SKM-1 (cell line): ENCODE measurements at regions not wholly inside any gene's neighbourhood (a gene's known extent, or its start where the extent isn't known, plus 50 kb on each side); places are given as distances from the start of the nearest gene placed in this dataset.

Source experiments
- DNase-seq: peaks from one replicate; lab custom pipeline; 2025; ENCODE audit not compliant: unreplicated experiment; lab: John Stamatoyannopoulos, UW

DNA sequence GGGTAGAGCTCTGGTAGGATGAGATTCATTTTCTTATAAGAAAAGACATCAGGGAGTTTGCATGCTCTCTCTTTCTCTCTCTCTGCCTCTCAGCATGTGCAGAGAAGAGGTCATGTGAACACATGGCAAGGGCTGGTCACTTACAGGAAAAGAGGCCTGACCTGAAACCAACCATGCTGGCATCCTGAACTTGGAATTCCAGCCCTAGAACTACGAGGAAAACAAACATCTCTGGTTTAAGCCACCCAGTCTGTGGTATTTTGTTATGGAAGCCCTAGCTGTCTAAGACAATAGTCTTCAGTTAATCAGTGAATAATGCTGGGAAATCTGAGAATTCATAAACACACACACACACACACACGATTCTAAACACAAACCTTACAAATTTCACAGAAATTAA, 1104.2 kb upstream of the LRRN3 start:
- no peak for DNase-seq

DNA sequence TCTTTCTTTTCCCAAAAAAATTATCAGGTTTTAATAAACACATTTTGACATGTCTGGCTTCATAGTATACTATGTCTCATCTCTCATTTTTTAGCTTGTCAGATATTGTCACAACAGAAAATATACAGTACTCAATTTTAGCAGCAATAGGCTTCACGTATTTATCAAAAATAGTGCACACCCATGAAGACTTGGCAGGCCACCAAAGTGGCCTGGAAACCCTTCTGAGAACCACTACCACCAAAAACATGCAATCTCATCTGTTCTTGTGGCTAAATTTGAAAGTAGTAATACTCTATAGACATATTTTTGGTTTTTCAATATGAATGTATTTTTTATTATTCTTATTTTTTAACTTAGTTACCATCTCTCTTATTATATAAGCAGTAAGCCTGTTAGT, 1094.5 kb upstream of the LRRN3 start:
- no peak for DNase-seq

DNA sequence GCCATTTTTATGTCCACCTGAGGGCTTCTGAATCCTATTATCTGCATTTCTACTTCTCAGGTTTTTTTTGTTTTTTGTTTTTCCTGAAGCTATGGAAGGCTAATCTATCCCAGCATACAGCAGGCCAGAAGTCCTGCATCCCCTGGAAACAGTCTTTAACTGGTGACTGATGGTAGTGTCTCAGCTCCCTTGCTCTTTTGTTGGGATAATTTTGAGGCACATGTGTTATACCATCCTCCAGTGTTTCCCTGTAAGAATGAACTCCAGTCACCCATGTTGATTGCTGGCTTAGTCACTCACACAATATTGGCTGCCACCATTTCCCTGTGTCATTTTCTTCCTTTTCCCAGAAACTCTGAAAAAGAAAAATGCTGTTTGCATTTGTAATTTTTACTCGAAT, 1094.0 kb upstream of the LRRN3 start:
- no peak for DNase-seq

DNA sequence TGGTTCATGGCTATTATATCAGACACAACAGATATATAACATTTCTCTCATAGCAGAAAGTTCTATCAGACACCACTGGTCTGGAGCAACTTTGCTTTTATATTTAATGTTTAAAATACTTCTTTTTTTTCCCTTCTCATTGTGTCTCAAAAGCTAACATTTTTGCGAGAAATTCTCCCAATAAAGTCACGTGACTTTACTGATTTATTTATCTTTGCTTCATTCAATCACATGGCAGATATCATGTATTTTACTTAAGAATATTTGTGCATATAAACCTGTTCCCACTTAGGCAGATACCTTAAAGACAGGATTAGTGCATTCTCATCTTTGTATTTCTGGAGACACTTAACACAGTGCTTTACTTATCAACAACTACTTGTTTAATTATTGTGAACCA, 1093.1 kb upstream of the LRRN3 start:
- DNase-seq: no peak

DNA sequence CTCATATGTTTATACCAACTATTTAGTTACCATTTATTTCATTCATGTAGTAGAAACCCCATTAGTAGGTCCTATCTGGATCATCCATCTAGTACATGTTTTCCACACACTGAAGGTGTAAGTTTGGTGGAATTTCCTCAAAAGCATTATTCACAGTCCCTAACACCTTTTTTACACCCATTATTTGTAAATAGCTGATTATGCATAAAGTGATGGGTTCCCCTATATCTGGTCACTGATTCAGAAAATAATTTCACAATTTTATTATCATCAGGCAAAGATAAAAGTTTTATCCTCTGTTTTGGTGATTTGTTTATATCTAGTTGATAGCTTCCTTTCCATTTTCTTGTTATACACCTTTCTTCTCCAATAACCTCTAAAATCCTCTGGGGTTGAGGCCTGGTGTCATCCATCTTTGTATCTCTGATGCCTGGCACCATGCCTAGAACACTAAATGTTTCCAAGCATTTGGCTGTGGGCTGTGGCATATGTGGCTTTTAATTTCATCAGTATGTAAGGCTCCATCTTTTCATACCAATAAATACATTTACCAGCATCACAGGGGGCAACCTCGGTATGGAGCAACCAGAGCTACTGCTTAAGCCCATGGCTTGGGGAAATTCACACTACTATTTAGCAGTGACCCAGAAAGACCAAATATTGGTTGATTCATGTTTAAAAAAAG, 1089.5 kb upstream of the LRRN3 start:
- no peak for DNase-seq

GRCh38 chr7:110003827-110004226, 1087.1 kb upstream of the LRRN3 start:
- no peak for DNase-seq

DNA sequence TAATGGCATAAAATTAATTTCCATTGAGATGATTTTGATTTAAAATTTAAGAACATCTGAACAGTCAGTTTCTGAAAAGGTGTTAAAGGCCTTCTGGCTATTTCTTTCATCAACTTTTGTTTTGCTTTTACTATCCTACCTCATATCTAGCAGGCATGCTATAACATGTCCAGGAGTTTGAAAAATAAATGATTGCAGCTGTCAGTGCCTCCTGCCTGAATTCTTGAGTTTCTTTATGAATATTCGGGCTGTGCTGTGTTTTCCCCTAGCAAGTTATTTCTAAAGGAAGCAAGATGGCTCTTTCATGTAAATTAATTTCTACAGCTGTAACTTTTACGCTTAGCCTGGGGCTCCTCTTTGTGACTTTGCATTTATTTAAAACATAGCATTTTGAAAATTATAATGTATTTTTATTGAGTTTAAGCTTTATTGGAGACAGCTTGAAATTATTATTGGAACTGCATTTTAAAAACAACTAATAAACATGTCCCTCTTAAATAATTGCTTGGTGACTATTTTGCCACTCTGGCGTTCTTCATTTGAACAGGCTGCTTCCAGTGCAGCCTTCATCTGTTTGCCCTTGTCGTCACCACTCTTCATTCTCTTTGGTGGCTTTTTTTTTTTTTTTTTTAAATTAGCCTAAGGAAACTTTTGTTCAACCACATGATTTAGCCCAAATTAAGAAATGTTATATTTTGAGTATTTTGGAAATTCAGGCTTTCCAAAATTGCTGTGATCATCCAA, 1083.4 kb upstream of the LRRN3 start:
- no peak for DNase-seq

DNA sequence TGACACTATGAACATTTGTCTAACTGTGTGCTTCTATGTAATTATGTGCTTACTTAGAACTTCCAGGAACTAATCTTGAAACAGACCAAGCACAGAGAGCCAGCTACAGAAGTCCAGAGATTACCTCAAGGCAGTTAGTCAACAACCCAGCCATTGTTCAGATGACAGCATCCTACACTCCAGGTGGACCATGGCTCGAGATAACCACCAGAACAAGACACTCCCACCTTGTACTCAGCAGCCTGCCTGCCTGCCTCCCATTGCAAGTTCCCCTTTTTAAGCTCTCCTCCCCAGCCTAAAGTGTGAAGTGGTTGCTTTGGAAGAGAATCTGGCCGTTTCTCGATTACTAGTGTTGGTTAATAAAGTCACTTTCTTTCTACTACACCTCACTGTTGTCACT, 1080.6 kb upstream of the LRRN3 start:
- DNase-seq: no peak

DNA sequence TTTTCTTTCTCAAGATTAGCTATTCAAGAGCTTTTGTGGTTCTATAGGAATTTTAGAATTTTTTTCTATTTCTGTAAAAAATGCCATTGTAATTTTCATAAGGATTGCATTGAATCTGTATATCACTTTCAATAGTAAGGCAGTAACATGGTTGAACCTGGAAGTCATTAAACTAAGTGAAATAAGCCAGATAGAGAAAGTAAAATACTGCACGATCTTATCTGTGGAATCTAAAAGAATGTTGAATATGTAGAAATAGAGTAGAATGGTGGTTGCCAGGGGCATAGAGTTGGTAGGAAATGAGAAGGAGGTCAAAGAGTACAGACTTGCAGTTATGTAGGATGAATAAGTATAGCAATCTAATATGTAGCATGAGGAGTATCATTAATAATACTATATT, 1073.5 kb upstream of the LRRN3 start:
- no peak for DNase-seq

- no peak for DNase-seq
Observed at GRCh38 chr7:110027385-110027784, 1063.5 kb upstream of the LRRN3 start.

- DNase-seq: no peak
Observed at GRCh38 chr7:110043519-110043918, 1047.4 kb upstream of the LRRN3 start.

DNA sequence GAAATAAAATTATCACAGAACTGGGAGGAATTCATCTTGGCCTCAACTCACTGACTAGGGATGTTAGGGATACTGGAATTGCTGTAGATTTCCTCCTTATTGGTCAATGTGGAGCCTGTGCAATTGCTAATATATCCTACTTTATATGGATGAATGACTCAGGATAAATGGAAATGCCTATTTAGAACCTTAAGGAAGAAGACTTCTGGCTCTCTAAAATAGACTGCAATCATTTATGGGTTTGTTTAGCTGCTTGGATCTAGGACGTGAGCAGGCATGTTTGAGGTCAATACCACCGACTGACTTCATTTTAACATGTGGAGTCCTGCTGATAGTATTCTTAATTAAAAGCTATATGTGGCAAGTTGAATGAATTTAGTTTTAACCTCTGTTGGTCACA, 1040.1 kb upstream of the LRRN3 start:
- DNase-seq: no peak

- no peak for DNase-seq
Observed at GRCh38 chr7:110051372-110051771, 1039.6 kb upstream of the LRRN3 start.

- no peak for DNase-seq
Observed at GRCh38 chr7:110056331-110056730, 1034.6 kb upstream of the LRRN3 start.

DNA sequence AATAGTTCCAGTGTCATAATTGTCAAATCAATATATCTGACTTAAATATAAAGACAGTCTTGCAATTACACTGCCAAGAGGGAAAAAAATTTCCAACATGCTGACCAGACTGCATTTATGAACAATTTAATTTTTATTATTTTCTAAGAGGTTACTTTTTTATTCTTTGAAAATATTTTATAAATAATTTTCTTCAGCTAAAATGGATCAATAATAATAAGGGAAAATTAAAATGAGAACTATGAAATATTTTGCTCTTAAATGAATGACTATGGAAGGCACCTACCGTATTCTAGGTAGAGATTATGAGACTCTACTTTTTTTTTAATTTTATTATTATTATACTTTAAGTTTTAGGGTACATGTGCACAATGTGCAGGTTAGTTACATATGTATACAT, 1032.5 kb upstream of the LRRN3 start:
- DNase-seq: no peak

DNA sequence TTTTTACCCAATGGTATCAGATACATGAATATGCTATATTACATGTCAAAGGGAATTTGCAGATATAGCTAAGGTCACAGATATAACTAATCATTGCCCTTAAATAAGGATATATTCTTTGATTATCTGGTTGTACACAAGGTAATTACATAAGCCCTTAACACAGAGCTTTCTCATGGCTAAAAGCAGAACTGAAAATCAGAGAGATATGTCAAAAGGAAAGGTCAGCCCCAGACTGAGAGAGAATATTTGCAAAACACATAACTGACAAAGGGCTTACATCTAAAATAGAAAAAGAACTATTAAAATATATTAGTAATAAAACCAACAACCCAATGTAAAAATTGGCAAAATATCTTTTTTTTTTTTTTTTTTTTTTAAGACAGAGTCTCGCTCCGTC, 1029.5 kb upstream of the LRRN3 start:
- no peak for DNase-seq

GRCh38 chr7:110065121-110065520, 1025.8 kb upstream of the LRRN3 start:
- DNase-seq: no peak

DNA sequence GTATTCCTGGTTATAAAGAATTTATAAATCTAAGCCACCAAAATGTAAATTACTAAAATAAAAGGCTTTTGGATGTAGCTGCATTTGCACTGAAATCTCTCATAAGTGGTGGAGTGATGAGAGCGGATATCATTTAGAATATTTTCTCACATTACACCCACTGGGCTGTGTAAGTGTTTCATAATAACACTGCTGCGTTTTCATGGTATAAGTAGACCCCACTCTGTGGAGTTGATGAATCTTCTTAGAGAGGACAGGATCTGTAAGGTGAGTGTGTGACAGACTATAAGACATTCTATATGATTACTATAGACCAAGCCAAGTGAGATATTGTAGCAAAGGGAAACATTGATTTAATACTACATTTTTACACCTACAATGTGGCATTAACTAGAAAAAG, 1024.1 kb upstream of the LRRN3 start:
- DNase-seq: no peak

DNA sequence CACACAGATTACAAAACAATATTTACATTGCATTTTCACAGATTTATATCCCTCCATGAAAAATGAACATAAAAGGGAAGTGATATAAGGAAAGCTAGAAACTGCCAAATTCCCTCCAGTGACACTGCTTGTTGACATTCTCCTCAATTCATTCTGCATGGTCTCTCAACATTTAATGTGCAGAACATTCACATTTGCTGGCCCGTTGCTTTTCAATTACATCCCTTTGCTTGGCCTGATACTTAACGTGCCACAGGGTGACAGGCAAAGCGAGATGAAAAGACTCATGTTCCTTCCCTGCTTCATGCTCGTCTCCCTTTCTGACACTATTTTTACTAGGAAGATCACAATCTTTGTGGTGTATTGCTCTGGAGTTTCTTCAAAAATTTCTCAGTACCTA, 1019.7 kb upstream of the LRRN3 start:
- DNase-seq: no peak

GRCh38 chr7:110075450-110075849, 1015.5 kb upstream of the LRRN3 start:
- DNase-seq: no peak

DNA sequence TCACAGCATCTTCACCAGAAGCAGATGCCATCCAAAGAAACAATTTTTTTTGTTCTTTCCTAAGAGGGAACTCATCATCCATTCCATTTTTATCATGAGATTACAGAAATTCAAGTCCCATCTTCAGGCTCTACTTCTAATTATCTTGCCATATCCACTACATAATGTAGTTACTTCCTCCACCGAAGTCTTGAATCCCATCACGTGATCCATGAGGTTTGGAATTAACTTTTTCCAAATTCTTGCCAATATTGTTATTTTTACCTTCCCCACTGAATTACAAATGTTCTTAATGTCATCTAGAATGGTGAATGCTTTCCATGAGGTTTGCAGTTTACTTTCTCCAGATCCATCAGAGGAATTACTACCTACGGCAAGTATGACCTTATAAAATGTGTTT, 1014.7 kb upstream of the LRRN3 start:
- DNase-seq: no peak

- DNase-seq: no peak
Observed at GRCh38 chr7:110084181-110084807, 1006.6 kb upstream of the LRRN3 start.
